Ishikawa (cell line): ENCODE measurements at regions not wholly inside any gene's neighbourhood (a gene's known extent, or its start where the extent isn't known, plus 50 kb on each side); places are given as distances from the start of the nearest gene placed in this dataset.

Source experiments
- CEBPB ChIP-seq: IDR thresholded peaks from 2 replicates; pipeline ENCODE4 v1.6.1; 2012
- CREB1 ChIP-seq: IDR thresholded peaks from 2 replicates; pipeline ENCODE4 v1.6.1; 2012; ENCODE audit warnings: low read depth
- EGR1 ChIP-seq: IDR thresholded peaks from 2 replicates; pipeline ENCODE4 v1.6.1; 2012
- EP300 ChIP-seq: IDR thresholded peaks from 2 replicates; pipeline ENCODE4 v1.6.1; 2012; ENCODE audit warnings: borderline replicate concordance
- FOXM1 ChIP-seq: IDR thresholded peaks from 2 replicates; pipeline ENCODE4 v1.6.1; 2012; ENCODE audit warnings: low read depth, borderline replicate concordance
- MAX ChIP-seq: IDR thresholded peaks from 2 replicates; pipeline ENCODE4 v1.6.1; 2012
- NFIC ChIP-seq: IDR thresholded peaks from 2 replicates; pipeline ENCODE4 v1.6.1; 2012
- RAD21 ChIP-seq: IDR thresholded peaks from 2 replicates; pipeline ENCODE4 v1.6.1; 2012; ENCODE audit warnings: low read depth
- REST ChIP-seq: IDR thresholded peaks from 2 replicates; pipeline ENCODE4 v1.6.1; 2012; ENCODE audit warnings: low read depth, mild to moderate bottlenecking
- TAF1 ChIP-seq: IDR thresholded peaks from 2 replicates; pipeline ENCODE4 v1.6.1; 2012; ENCODE audit warnings: low read depth, mild to moderate bottlenecking
- TCF12 ChIP-seq: IDR thresholded peaks from 2 replicates; pipeline ENCODE4 v1.6.1; 2012; ENCODE audit warnings: low read depth
- TEAD4 ChIP-seq: IDR thresholded peaks from 2 replicates; pipeline ENCODE4 v1.6.1; 2012
- USF1 ChIP-seq: IDR thresholded peaks from 2 replicates; pipeline ENCODE4 v1.6.1; 2012
- YY1 ChIP-seq: IDR thresholded peaks from 2 replicates; pipeline ENCODE4 v1.6.1; 2012; ENCODE audit warnings: low read depth
- ZBTB7A ChIP-seq: IDR thresholded peaks from 2 replicates; pipeline ENCODE4 v1.6.1; 2012; ENCODE audit warnings: low read depth

- TF ChIP-seq USF1 = no peak
- TF ChIP-seq CREB1 = no peak
- no peak for TF ChIP-seq TCF12
- TF ChIP-seq TEAD4 = no peak
- TF ChIP-seq RAD21 = no peak
Observed at GRCh38 chr14:76551906-76552305, 176.0 kb downstream of the ESRRB start.

GRCh38 chr14:76564471-76565422 is 188.8 kb downstream of the ESRRB start:
- TF ChIP-seq CEBPB (no peak), TEAD4 (no peak), ZBTB7A (no peak), RAD21 (no peak), NFIC (0 out of 2 replicates have a peak, but pooled peaks have one; percentile 11)

GRCh38 chr14:76566439-76566838 is 190.5 kb downstream of the ESRRB start:
- no peak for TF ChIP-seq MAX
- TF ChIP-seq ZBTB7A = no peak
- no peak for TF ChIP-seq CEBPB
- no peak for TF ChIP-seq YY1
- TF ChIP-seq RAD21 = no peak
- no peak for TF ChIP-seq CREB1
- TF ChIP-seq TAF1 = no peak
- no peak for TF ChIP-seq EP300
- TF ChIP-seq USF1 = no peak
- TF ChIP-seq TEAD4 = no peak
- TF ChIP-seq TCF12 = no peak
- TF ChIP-seq FOXM1 = no peak
- no peak for TF ChIP-seq REST
- TF ChIP-seq NFIC = no peak
- TF ChIP-seq EGR1 = no peak

- TF ChIP-seq EGR1 (no peak), FOXM1 (no peak), NFIC (no peak), TCF12 (no peak), ZBTB7A (no peak), REST (no peak), EP300 (no peak), CEBPB (no peak), TEAD4 (no peak), CREB1 (no peak), MAX (no peak), YY1 (no peak), TAF1 (no peak), RAD21 (no peak), USF1 (no peak)
Observed at GRCh38 chr14:76574416-76575095, 186.7 kb upstream of the VASH1 start.

GRCh38 chr14:76575108-76575507 is 186.2 kb upstream of the VASH1 start:
- TF ChIP-seq MAX (no peak), EGR1 (no peak), NFIC (no peak), TAF1 (no peak), REST (no peak), RAD21 (no peak), FOXM1 (no peak), TCF12 (no peak), YY1 (no peak), TEAD4 (no peak), CREB1 (no peak), ZBTB7A (no peak), CEBPB (no peak), EP300 (no peak), USF1 (no peak)
